GM12891 (cell line): ENCODE measurements at regions not wholly inside any gene's neighbourhood (a gene's known extent, or its start where the extent isn't known, plus 50 kb on each side); places are given as distances from the start of the nearest gene placed in this dataset.

Experiments used
- POLR2A ChIP-seq: IDR thresholded peaks from 2 replicates; pipeline ENCODE4 v1.6.1; 2011; ENCODE audit warnings: low read depth, low read length, control low read depth
- POLR2AphosphoS5 ChIP-seq: IDR thresholded peaks from 2 replicates; pipeline ENCODE4 v1.6.1; 2011; ENCODE audit warnings: low read depth, low read length, control low read depth
- POU2F2 ChIP-seq: IDR thresholded peaks from 2 replicates; pipeline ENCODE4 v1.6.1; 2011; ENCODE audit warnings: low read depth, mild to moderate bottlenecking, control low read depth, low read length, moderate library complexity
- TAF1 ChIP-seq: IDR thresholded peaks from 2 replicates; pipeline ENCODE4 v1.6.1; 2011; ENCODE audit warnings: low read depth, low read length, control low read depth

GRCh38 chr16:64151990-64152767 is 969.7 kb downstream of the CDH11 start:
- no peak for TF ChIP-seq POLR2AphosphoS5
- TF ChIP-seq POLR2A: no peak
- TF ChIP-seq POU2F2: no peak
- TF ChIP-seq TAF1: no peak
